ENCODE measurements at regions not wholly inside any gene's neighbourhood (a gene's known extent, or its start where the extent isn't known, plus 50 kb on each side); places are given as distances from the start of the nearest gene placed in this dataset.
"Not testable (repeated sequence)": the region's sequence is repeated elsewhere in the genome, so short reads cannot be mapped to it uniquely, and the experiment has no call there.

DNA sequence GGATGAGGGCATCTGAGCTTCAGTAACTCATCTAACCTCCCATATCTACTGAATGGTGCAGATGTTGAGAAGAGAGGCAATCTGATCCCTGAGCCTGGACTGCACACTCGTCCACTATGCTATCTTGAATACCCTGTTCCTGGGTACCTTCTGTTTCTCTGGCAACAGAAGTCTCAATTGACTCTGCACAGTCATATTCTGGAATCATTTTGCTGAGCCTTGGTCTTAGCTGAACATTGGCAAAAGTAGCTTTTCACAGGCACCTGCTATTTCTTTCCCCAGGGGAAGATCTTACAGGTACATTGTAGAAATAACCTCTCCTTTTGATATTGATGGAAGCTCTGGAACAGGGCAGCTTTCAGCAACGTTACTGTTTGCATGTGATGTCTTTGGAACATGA is 161.5 kb upstream of the GPR101 start:
- DNase-seq, result no peak

DNA sequence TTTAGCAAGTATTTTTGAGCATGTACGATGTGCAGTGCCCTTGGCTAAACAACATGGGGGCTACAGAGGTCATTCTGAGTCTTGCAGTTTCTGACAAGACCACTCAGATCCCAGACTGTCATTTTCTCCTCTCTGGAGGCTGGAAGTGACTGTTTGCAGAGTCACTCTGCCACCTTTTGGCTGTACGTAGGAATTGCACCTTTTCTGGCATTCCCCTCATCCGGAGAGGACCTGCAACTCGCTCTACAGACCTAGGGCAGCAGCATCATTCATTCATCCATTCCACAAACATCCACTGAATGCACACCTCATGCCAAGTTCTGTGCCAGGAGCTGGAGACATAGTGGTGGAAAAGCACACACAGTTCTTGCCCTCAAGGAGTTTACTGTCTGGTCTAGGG is 160.4 kb upstream of the GPR101 start:
- peak; percentile 52 for DNase-seq

DNA sequence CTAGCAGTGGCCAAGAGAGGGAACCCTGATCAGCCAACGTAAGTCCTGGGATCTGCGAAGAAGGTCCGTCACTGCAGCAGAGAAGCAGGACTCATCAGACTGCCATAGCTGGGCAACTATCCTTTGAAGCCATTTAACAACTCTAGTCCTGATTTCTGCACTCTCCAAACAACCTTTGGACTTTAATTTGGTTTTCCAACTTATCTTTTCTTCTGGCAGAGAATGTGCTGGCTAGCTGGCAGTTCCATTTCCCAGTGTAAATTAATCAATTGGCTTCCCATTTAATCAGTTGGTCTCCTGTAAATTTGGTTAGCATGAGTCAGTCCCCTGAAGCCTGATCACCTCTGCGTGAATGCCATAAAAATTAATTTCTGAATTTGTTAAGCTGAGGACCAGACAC is 153.7 kb upstream of the GPR101 start:
- no peak for DNase-seq

DNA sequence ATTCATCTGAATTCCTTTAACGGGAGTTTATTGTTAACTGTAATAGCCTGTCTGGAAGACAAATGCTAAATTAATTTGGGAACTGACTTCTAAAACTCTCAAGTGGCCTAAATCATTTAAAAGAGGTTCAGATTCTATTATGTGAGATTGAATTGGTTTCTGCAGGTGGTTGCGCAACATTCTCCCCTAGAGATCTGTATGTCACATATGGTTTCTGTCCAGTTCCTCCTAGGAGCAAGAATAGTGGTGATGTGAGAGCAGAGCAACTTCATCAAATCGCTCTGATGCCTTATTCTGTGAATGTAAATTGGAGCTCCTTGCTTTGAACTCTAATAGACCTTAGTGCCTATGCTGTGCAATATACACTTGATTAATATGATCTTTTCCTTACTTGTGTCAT is 144.6 kb upstream of the GPR101 start:
- no peak for DNase-seq

DNA sequence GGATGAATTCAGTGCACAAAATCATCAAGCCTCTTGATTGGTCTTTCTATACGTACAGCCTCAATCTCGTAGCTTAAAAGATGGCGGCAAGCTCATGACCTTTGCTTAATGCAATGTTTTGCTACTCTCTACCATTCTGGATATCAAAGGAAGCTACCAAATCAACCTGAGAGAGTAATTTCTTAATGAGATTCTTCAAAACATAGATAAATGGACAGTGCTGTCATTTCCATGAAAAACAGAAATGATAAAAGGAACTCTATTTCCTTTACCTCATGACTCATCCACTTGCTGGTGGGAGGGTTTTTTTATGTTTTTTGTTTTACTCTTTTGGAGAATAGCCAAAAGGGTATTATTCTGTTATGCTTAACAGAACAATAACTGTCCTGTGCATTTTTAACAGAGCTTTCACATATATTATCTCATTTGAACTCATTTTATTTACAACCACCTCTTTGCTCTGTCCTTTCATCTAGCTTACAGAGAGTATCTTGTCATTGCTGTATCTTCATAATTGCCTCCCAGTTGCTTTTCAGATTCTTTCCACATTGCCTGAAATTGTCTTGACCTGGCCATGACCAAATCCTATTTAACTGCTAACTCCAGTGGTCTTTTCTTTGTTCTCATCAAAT is 138.6 kb upstream of the GPR101 start:
- DNase-seq, result no peak

DNA sequence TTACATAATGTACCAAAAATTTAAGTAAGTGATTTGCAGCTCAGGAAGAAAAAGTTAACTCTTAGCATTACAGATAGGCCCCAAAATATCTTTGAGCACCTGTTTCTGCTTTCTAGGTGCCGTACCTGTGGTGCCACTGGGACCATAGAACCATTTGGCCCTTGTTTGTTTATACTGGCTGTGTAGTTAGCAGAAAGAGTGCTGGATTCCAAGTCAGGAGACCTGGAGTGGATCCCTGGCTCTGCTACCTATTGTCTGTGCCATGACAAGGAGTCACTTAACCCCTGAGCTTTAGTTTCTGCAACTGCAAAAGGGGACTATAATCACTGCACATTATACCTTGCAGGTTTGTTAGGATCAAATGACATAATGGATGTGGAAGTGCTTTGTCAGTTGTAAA is 137.8 kb upstream of the GPR101 start:
- DNase-seq, result no peak

DNA sequence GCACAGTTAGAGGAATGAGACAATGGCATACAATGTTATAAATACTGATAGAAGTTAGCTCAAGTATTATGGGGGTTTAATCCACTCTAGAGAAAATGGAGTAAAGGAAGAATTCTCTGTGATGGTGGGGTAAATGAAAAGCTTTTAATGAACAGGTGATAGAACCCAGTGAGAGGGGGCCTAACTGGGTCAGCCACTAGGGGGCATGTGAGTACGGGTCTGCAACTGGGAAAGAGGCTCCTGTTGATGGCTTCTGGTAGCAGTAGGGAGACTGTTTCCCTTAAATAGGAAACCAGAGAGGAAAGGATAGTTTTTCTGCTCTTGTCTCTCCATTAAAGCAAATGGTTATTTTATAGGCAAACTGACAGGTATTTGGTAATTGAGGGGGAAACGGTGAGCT is 132.8 kb upstream of the GPR101 start:
- DNase-seq, result peak; percentile 18

DNA sequence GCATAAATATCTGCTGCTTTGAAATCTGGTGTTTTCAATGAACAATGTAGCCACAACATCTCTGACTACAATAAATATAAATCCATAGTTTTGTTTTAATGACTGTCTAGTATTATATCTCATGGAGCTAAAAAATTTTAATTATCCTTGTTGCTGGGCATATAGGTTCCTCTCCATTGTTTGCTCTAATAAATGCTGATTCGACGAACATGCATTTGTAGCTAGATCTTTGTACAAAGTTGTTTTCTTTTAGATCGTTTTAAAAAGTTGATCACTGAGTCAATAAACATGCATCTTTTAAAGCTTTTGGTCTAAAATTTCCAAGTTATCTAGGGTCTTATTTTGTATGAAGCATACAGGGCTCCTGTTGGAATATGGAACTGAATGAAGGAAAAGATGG is 130.5 kb upstream of the GPR101 start:
- no peak for DNase-seq

DNA sequence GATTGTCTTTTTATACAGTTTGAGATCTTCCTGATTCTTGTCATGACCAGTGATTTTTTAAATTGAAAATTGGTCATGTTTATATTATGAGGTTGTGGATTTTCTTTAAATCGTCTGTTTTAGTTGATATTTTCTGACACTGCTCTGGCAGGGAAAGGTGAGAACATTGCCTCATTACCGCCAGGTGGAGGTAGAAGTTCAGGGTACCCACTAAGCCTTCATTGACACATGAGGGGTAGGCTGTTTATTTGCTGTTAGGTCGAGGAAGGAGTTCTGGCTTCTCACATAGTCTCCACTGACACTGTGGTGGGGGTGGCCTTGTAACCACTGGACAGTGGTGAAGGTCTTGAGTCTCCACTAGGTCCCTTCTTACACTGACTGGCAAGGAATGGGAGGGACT is 117.6 kb upstream of the GPR101 start:
- no peak for DNase-seq

DNA sequence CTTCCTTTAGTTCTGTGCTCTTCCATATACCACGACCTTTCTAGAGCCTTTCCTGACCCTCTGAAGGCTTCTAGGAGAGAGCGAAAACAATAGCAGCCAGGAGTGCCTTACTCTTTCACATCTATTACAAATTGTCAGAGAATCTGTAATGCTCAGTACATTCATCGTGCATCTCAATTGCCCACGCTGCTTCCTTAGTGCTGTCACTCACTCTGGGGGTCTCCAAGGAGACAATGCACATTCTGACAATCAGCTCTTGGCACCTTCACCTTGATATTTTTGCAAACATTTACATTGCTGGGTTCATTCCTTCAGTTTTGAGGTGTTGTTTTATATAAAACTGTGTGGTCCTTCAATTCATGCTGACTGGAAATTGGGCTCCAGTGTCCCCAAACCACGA is 110.1 kb upstream of the GPR101 start:
- no peak for DNase-seq

DNA sequence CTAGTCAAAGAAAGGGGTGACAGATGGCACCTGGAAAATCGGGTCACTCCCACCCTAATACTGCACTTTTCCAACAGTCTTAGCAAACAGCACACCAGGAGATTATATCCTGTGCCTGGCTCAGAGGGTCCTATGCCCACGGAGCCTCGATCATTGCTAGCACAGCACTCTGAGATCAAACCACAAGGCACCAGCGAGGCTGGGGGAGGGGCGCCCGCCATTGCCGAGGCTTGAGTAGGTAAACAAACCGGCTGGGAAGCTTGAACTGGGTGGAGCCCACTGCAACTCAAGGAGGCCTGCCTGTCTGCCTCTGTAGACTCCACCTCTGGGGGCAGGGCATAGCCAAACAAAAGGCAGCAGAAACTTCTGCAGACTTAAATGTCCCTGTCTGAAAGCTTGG is 88.9 kb upstream of the GPR101 start:
- not testable (repeated sequence) for DNase-seq

DNA sequence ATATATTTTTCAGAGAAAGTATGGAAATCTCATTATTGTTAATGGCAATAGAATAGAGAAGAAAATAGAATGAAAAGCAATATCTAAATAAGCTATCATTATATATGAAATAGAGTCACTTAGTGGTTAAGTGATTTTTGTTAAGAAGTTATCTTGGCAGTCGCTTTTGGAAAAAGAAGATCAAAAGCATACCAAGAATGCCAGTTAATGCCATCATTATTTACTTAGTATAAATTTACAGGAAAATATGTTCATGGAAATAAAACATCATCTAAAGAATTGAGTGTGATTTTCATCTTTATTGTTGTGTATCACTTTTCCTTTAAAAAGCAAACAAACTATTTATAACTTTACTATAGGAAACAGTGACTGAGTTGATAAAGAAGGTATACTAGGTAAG is 85.3 kb upstream of the GPR101 start:
- no peak for DNase-seq

DNA sequence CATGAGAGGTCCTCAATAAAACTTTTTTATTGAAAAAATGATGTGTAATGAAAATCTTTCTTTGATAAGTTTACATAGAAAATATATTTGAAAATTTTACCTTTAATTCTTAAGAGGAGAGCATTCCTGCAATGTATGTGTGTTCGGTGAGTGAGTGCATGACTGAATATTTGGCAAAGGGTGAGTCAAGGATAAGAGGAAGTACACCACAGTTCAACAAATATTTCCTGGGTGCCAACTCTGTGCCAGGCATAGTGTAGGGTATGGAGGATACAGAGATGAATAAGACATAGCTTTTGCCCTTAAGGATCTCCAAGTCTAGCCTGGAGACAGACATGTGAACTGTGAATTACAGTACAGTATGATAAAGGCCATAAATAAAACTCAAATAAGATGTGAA is 84.7 kb upstream of the GPR101 start:
- no peak for DNase-seq

DNA sequence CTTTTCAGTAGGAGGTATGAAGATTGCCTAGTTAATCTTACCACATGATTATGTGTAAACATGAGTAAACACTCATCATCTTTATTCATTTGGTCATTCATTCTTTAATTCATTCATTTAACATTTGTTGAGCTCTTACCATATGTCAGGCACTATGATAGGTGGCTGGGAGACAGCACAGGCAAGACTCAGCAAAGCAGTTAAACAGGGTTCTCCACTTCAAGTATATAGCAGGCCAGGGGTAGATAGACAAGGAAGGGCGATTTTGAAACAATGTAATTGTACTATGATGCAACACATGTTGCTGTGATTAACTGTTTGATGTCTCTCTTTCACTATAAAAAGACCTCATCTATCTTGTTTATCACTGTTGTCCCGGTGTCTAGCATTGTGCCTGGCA is 84.3 kb upstream of the GPR101 start:
- no peak for DNase-seq

DNA sequence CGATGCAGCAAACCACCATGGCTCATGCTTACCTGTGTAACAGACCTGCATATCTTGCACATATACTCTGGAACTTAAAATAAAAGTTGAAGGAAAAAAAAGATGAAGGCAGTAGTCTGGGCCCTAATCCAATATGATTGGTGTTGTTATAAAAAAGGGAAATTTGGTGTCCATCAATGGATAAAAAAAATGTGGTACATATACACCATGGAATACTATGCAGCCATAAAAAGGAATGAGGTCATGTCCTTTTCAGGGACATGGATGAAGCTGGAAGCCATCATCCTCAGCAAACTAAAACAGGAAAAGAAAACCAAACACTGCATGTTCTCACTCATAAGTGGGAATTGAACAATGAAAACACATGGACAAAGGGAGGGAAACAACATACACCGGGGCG is 74.1 kb upstream of the GPR101 start:
- DNase-seq, result not testable (repeated sequence)

DNA sequence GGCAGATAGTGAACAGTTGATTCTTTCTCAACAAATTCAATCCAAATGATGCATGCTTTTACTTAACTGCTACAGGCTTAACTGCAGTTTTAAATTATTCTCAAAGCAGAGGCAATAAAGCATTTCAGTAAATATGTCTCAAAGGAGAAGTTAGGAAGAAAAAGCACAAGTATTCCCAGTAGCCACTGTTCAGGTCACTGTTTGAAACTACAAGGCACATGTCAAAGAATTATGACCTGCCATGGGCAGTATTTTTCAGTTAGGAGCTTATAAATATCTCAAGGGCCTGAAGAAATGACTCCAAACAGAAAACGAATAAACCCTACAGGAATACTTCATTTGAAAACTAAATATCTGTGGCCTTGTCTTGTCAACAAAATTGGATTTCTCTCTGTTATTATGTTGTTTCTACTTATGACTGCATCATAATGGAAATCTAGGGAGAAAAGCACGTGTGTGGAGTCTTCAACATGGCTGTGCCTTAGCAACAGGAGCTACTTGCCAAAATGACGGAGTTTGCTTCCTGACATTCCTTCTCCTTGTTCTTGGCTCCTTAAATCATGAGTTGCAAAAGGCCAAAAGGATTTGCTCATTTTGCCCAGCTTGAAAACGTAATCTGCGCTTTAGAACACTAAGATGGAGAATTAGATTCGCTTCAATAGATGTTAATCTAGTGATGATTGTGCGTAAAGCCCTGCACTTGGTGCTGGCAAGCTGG is 67.6 kb upstream of the GPR101 start:
- no peak for DNase-seq
